ENCODE measurements at regions not wholly inside any gene's neighbourhood (a gene's known extent, or its start where the extent isn't known, plus 50 kb on each side); places are given as distances from the start of the nearest gene placed in this dataset.

DNA sequence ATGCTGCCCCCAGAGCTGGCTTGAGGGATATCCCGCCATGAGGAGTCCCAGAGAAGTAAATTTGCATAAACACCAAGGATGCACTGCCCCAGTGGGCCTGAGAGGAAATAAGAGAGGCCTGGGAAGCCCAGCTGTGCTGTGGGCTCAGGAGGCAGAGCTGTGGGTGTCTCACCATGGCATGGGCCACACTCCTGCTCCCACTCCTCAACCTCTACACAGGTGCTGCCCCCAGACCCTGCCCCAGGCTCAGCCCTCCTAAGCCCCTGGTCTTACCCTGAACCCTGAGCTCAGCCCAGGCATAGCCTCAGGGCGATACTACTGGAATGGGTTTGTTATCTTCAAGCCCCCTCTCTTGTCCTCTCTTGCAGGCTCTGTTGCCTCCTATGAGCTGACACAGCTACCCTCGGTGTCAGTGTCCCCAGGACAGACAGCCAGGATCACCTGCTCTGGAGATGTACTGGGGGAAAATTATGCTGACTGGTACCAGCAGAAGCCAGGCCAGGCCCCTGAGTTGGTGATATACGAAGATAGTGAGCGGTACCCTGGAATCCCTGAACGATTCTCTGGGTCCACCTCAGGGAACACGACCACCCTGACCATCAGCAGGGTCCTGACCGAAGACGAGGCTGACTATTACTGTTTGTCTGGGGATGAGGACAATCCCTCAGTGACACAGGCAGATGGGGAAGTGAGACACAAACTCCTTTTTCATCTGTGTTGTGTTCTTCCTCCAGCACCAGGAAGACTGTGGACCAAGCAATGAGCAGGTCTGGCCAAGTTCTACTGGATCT lies 59.9 kb downstream of the GGTLC2 start:
- no peak for TF ChIP-seq POLR2A (IDR thresholded peaks at IDR 0.05; ENCODE audit: low read depth, low read length)
- TF ChIP-seq POLR2AphosphoS5 (IDR thresholded peaks at IDR 0.05; ENCODE audit: low read depth, low read length), result no peak

All from GM12892 (cell line).